Astrocyte of the cerebellum (primary cell): ENCODE measurements at regions not wholly inside any gene's neighbourhood (a gene's known extent, or its start where the extent isn't known, plus 50 kb on each side); places are given as distances from the start of the nearest gene placed in this dataset.

Source experiments
- DNase-seq: peaks from one replicate; pipeline ENCODE4 v3.0.0-alpha.2; 2011; ENCODE audit warnings: low read depth
- H3K4me3 ChIP-seq: 2 replicates; pipeline ENCODE4 v1.5.1; 2011; ENCODE audit warnings: mild to moderate bottlenecking, low read depth, low read length, moderate library complexity
- CTCF ChIP-seq: IDR thresholded peaks from 2 replicates; pipeline ENCODE4 v1.5.1; 2012; ENCODE audit warnings: low read length, low read depth, moderate library complexity, mild to moderate bottlenecking; ENCODE audit errors: missing control alignments
- in situ Hi-C: cut with HindIII; loops from 2 replicates; pipeline ENCODE4 v1.10.0; 2017; ENCODE audit warnings: low sequenced_read_pairs

- TF ChIP-seq CTCF, result no peak
- in situ Hi-C loops, result no loop called here
- no peak for DNase-seq
- H3K4me3 ChIP-seq, result no peak overlapping the region
Measured at GRCh38 chrX:40173143-40174000, 75.6 kb upstream of the BCOR start.

GRCh38 chrX:40172401-40173142 lies 74.8 kb upstream of the BCOR start:
- TF ChIP-seq CTCF, result no peak
- no peak for DNase-seq
- in situ Hi-C loops, result no loop called here
- H3K4me3 ChIP-seq, result peak overlapping the region; percentile 25

- in situ Hi-C loops, result no loop called here
- no peak for TF ChIP-seq CTCF
- peak overlapping the region; percentile 25 for H3K4me3 ChIP-seq
- no peak for DNase-seq
Measured at GRCh38 chrX:40171513-40172400, 74.0 kb upstream of the BCOR start.

- no peak overlapping the region for H3K4me3 ChIP-seq
- in situ Hi-C loops, result no loop called here
- DNase-seq, result no peak
- TF ChIP-seq CTCF, result no peak
Measured at GRCh38 chrX:40170830-40171512, 73.2 kb upstream of the BCOR start.

- no peak overlapping the region for H3K4me3 ChIP-seq
- peak; percentile 45 for DNase-seq
Measured at GRCh38 chrX:40169193-40170101, 71.7 kb upstream of the BCOR start.

More at GRCh38 chrX:40169193-40170101, 71.7 kb upstream of the BCOR start:
- in situ Hi-C loops, result loop anchor here (5.0 kb wide), 1 partner anchor 82 kb away; no protein-coding TSS in a partner anchor
- peak; percentile 54 for TF ChIP-seq CTCF
